NCI-H460 (cell line): ENCODE measurements at regions not wholly inside any gene's neighbourhood (a gene's known extent, or its start where the extent isn't known, plus 50 kb on each side); places are given as distances from the start of the nearest gene placed in this dataset.
"Not testable (repeated sequence)": the region's sequence is repeated elsewhere in the genome, so short reads cannot be mapped to it uniquely, and the experiment has no call there.

Experiments used
- DNase-seq: peaks from one replicate; pipeline ENCODE4 v3.0.0-alpha.2; 2016; ENCODE audit warnings: low read depth; ENCODE audit errors: extremely low read depth

DNA sequence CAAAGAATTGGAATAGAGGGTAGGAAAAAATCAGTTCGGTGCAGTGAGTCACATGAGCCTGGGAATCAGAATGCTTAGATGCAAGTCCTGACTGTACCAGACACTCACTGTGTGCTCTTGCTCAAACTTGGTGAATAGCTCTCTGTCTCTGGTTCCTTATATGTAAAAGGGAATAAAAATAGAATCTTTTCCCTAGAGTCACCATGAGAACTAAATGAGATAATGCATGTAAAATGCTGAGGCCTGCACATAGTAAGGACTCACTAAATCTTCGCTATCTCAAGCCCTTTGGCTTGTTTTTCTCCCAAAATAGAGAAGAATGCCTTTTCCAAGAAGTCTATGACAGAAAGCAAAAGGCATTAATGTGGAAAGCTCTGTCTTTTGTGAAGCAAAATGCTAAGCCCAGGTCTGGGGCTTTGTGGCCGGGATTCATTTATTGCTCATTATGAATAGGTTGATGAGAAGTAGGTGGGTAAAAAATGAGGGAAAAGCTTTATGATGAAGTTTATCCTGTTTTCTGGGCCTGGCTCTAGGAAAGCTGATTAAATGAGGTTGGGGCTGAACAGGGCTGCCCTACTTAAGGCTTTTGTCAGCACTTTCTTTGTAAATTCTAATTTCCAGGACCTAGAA is 483.3 kb downstream of the DMAC1 start:
- DNase-seq, result no peak

GRCh38 chr9:7315746-7316145 is 483.8 kb downstream of the DMAC1 start:
- no peak for DNase-seq

- DNase-seq, result no peak
These were observed 484.5 kb downstream of the DMAC1 start for GRCh38 chr9:7315116-7315515.

DNA sequence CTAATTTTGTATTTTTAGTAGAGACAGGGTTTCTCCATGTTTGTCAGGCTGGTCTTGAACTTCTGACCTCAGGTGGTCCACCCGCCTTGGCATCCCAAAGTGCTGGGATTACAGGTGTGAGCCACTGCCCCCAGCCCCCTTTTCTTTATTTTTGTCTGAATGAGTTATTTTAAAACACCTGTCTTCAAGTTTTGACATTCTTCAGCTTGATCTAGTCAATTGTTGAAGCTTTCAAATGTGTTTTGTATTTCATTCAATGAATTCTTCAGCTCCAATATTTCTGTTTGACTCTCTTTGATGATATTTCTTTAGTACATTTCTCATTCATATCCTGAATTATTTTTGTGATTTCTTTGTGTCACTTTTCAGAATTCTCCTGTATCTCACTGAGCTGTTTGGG is 486.2 kb downstream of the DMAC1 start:
- no peak for DNase-seq

DNA sequence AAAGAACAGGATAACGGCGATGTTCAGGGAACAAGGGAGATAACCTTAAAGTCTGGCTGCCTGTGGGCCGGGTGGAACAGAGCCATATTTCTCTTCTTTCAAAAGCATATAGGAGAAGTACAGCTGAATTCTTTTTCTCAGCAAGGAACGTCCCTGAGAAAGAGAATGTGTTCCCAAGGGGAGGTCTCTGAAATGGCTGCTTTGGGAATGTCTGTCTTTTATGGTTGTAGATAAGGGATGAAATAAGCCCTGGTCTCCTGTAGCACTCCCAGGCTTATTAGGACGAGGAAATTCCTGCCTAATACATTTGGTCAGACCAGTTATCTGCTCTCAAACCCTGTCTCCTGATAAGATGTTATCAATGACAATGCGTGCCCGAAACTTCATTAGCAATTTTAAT is 490.5 kb downstream of the DMAC1 start:
- not testable (repeated sequence) for DNase-seq

GRCh38 chr9:7305677-7306076 is 493.9 kb downstream of the DMAC1 start:
- no peak for DNase-seq

DNA sequence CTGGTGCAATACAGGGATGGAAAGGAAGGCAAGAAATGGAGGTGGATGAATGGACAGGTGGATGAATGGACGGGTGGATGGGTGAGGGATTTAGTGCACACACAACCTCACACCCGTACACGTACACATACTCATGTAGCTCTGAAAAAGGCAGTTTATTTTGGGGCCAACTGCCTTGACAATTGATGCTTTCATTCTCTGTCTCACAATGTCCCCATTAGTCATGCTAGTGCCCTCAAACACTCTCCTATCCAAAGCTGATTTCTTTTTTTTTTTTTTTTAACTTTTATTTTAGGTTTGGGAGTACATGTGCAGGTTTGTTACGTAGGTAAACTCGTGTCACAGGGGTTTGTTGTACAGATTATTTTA is 495.0 kb downstream of the DMAC1 start:
- DNase-seq, result no peak

GRCh38 chr9:7303907-7304626 is 495.5 kb downstream of the DMAC1 start:
- no peak for DNase-seq

GRCh38 chr9:7300484-7300883 is 499.1 kb downstream of the DMAC1 start:
- no peak for DNase-seq

DNA sequence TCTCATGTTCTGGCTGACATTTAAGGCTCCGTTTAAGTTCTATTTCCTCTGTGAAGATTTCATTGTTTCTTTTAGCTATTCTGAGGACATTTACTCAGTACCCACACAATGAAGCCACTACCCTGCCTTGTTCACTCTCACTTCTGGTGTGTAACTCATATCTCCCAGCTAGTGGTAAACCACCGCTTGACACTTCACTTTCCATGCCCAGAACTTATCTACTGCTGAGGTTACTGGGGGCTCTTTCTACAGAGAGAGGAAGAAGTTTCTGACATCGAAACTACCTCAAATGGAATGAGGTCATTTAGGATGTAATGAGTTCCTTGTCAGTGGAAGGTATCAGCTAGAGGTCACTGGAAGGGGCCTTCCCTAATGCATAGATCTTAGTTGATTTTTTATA is 501.5 kb downstream of the DMAC1 start:
- DNase-seq, result no peak

GRCh38 chr9:7297521-7297920 is 502.1 kb downstream of the DMAC1 start:
- no peak for DNase-seq

DNA sequence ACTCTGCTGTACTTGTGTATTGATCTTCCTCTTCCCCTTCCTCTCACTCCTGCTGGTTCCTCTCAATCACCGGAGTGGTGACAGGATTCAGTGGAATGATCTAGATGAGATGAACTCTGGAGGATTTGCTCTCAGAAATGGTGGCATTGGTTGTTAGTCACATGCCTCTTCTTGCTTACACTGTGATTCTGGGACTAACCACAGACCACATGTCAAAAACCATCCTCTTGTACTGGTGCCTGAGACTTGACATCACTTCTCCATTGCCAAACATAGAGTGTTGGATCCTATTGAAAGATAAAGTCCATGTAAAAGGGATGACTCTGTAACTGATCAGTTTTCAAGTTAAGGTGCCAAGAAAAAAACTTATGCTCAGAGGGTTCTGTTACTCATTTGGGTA is 506.5 kb downstream of the DMAC1 start:
- DNase-seq, result no peak

DNA sequence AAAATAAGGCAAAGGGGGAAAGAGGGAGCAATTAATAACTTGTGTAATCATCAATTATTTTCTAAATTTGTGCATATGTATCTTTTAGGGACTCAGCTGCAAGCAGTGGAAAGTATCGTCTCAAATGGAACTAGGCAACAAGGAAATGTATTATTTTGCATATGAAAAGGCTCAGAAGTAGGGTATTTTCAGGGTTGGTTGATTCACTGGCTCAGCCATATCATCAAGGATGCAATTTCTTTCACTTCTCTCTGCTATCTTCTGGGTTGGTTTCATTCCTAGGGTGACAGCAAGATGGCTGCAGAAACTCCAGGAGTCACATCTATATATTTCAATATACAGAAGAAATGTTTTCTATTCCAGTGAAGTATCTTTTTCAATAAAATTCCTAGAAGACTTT is 509.8 kb downstream of the DMAC1 start:
- no peak for DNase-seq

- DNase-seq, result no peak
These were observed 511.6 kb downstream of the DMAC1 start for GRCh38 chr9:7287986-7288385.

DNA sequence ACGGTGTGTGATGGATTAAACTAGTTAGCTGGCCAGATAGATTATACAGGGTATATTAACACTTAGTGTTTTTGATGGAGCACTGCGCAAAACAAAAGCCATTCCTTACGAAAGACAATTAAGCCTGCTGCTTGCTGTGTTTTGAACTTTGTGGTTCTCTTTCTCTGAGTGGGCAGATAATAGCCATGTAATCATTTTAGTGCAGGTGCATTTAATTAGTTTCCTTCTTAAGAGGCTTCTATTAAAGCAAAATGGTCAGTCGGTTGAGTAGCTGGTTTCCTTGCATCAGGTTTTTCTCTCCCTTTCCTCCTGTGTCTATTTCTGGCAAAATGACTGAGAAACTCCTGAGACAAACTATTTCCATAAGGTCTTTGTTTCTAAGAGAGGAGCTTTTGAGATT is 512.5 kb downstream of the DMAC1 start:
- DNase-seq, result no peak

DNA sequence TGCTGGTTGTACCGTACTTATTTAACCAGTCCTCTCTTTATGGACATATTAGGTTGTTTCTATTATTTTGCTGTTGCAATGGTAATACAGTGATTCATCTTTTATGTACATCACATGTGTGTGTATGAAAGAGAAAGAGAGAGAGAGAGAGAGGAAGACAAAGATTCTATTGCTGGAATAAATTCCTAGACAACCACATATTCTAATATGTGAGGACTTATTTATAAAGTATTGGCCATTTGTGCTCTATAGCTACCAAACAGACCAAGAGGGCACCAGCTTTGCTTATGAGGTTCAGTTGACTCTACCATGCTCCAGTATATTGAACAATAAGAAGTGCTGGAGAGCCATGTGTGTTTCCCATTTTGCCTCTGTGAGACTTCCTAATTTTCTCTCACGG is 513.5 kb downstream of the DMAC1 start:
- DNase-seq, result no peak

GRCh38 chr9:7285199-7285598 is 514.4 kb downstream of the DMAC1 start:
- DNase-seq, result no peak

- no peak for DNase-seq
These were observed 515.1 kb downstream of the DMAC1 start for GRCh38 chr9:7284517-7284916.

GRCh38 chr9:7284117-7284516 is 515.5 kb downstream of the DMAC1 start:
- DNase-seq, result no peak

DNA sequence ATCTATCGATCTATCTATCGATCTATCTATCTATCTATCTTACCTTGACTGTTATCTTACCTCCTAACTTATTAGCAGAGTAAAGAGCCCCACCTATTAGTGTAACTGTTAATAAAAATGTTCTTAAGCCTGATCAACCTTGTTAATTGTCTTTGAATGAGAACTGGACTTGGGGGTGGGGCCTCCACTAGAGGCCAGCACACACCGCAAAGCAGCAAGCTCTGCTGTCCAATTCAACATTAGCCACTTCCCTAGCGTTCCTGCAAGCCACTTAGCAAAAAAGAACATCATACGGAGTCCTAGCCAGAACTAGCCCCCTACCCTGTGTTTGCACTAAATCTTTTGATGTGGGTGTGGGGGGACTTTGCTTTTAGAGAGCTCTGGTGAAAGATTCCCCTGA is 515.8 kb downstream of the KDM4C start:
- DNase-seq, result no peak

DNA sequence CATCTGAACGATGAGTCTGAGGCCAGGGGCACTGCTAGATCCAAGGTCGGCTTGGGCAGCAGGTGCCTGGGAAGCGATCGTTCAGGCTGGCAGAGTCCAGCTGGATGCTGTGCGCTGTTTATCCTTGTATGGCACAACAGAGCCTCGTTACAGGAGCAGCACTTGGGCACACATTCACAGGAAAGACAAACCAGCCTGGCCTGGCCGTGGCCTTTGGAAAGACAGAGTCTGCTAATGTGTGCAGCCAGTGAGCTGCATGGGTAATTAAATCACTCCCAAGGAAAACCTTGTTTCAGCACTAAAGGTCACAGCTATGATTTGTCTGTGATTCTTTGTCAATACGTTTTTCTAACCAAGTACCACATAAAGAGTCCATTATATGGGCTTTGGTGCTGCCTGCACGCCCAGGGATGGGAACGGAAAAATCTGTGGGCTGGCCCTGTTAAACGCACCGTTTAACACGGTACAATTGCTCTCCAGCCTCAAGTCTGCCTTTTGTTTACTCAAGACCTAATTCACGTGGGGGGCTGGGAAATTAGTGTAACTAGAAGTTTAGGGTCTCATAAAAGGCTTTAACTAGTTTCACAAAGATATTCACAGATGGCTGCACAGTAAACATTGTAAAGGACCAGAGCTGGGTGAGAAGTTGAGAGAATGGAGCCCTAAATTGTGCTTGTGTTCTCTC is 509.3 kb downstream of the KDM4C start:
- no peak for DNase-seq

GRCh38 chr9:7265181-7265580 is 507.4 kb downstream of the KDM4C start:
- DNase-seq, result no peak
